ENCODE measurements at regions not wholly inside any gene's neighbourhood (a gene's known extent, or its start where the extent isn't known, plus 50 kb on each side); places are given as distances from the start of the nearest gene placed in this dataset.
"Not testable (repeated sequence)": the region's sequence is repeated elsewhere in the genome, so short reads cannot be mapped to it uniquely, and the experiment has no call there.

- DNase-seq (ENCODE audit: low read depth in 2 of 2): no peak
These were observed 1996.9 kb downstream of the LRRC4C start for GRCh38 chr11:39462506-39462905.

DNA sequence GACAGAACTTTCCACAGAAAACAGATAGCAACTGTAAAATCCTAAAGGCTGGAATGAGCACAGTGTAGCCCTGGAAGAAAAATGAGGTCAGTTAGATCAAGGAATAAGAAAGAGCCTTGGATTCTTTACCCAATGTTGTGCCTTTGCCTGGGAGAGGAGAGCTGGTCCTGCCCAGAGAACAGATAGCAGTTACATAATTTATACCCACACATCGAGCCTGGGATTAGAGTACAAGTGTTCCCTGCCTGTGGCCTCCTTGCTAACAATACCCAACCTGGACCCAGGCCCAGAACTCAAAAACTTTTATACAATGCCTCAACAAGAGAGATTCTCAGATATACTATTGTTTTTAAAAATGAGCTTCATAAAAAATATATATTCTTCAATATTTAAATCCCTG lies 1998.4 kb downstream of the LRRC4C start:
- DNase-seq (ENCODE audit: low read depth in 2 of 2): no peak

GRCh38 chr11:39459606-39460005 lies 1999.8 kb downstream of the LRRC4C start:
- no peak for DNase-seq (ENCODE audit: low read depth in 2 of 2)

DNA sequence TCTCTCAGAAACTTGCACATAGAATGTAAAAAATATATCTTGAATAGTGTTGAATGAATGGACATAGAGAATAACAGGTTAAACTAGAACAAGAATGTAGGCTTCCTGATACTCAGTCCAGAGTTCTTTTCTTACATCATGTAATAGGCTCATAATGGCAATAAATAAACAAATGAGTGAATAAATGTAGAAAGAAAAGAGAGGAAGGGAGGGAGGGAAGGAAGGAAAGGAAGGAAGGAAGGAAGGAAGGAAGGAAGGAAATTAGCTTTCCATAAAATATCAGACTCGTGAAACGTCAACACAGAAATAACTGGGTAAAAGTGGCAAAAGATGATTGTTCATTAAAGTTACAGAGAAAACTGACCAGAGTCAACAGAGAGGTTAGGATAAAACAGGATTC lies 2001.0 kb downstream of the LRRC4C start:
- no peak for DNase-seq (ENCODE audit: low read depth in 2 of 2)

DNA sequence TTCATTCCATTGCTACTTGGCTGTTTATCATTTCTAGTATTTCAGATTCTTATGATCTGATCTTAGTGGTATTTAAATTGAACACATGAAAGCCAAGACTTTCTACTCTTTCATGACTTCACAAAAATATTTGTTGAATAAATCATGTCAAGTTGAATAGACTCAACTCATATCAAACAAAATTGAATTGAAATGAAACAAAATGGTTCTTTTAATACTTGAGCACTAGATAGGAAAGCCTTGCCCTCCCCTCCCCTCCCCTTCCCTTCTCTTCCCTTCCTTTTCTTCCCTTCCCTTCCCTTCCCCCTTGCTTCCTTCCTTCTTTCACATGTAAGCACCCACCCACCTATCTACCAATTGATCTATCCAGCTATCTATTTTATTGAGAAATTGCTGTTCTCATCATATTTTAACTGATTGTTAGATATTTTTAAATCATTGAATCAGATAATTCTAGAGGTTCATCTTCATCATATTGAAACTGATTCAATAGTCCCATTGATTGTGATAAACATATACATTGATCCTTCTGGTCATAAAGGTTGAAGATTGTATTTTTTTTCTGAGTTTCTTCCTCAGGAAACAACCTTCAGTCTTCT lies 2015.9 kb downstream of the LRRC4C start:
- DNase-seq (ENCODE audit: low read depth in 2 of 2): no peak

DNA sequence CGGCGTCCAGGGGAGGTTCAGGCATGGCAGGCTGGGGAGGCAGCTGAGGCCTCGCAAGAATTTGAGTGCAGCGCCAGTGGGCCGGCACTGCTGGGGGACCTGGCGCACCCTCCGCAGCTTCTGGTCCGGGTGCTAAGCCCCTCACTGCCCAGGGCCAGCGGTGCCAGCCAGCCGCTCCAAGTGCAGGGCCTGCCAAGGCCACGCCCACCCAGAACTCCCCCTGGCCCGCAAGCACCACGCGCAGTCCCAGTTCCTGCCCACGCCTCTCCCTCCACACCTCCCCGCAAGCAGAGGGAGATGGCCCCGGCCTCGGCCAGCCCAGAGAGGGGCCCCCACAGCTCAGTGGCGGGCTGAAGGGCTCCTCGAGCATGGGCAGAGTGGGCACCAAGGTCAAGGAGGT lies 2017.3 kb downstream of the LRRC4C start:
- no peak for DNase-seq (ENCODE audit: low read depth in 2 of 2)

DNA sequence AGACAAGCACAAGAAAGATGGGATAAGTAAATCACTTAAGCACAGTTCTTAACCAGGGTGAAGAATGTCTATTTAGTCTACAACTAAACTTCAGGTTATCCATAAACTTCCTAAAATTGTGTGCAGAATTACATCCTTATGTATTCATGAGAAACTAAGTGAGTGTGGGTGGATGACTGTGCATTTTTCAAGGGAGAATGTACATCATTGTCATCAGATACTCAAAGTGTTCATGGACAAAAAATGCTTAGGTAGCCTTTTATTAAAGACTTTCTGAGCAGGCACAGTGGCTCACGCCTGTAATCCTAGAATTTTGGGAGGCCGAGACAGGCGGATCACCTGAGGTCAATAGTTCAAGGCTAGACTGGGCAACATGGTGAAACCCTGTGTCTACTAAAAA lies 2023.8 kb downstream of the LRRC4C start:
- no peak for DNase-seq (ENCODE audit: low read depth in 2 of 2)

DNA sequence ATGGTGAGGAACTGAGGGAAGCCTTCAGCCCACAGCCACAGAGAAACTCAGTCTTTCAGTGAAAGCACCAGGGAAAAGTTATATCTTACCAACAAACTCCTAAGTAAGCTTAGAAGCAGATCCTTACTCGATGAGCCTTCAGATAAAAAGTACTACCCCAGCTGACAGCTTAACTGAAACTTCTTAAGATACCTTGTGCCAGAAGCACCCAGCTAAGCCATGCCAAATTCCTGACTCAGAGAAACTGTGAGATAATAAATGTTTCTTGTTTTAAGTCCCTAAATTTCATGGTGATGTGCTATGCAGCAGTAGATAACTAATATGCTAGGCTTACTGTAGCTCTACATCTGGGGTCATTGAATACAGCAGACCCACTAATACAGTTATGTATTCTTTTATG lies 2025.0 kb downstream of the LRRC4C start:
- no peak for DNase-seq (ENCODE audit: low read depth in 2 of 2)

GRCh38 chr11:39432929-39433328 lies 2026.5 kb downstream of the LRRC4C start:
- DNase-seq (ENCODE audit: low read depth in 2 of 2): no peak

GRCh38 chr11:39425226-39425625 lies 2034.2 kb downstream of the LRRC4C start:
- DNase-seq (ENCODE audit: low read depth in 2 of 2): no peak

DNA sequence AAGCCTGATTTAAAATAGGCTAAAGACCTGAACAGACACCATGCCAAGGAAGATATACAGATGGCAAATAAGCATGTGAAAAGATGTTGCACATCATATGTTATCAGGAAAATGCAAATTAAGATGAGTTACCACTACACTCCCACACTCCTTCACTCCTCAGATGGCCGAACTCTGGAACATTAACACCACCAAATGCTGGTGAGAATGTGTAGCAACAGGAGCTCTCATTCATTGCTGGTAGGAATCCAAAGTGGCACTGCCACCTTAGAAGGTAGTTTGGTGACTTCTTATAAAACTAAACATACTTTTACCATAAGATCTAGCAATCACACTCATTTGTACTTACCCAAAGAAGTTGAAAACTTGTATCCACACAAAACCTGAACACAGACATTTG lies 2047.3 kb downstream of the LRRC4C start:
- no peak for DNase-seq (ENCODE audit: low read depth in 2 of 2)

GRCh38 chr11:39385911-39386310 lies 2073.5 kb downstream of the LRRC4C start:
- no peak for DNase-seq (ENCODE audit: low read depth in 2 of 2)

GRCh38 chr11:39374963-39375698 lies 2084.3 kb downstream of the LRRC4C start:
- no peak for DNase-seq (ENCODE audit: low read depth in 2 of 2)

- DNase-seq (ENCODE audit: low read depth in 2 of 2): no peak
These were observed 2091.9 kb downstream of the LRRC4C start for GRCh38 chr11:39367534-39367933.

- DNase-seq (ENCODE audit: low read depth in 2 of 2): no peak
These were observed 2093.5 kb downstream of the LRRC4C start for GRCh38 chr11:39365809-39366436.

GRCh38 chr11:39363571-39363970 lies 2095.9 kb downstream of the LRRC4C start:
- no peak for DNase-seq (ENCODE audit: low read depth in 2 of 2)

DNA sequence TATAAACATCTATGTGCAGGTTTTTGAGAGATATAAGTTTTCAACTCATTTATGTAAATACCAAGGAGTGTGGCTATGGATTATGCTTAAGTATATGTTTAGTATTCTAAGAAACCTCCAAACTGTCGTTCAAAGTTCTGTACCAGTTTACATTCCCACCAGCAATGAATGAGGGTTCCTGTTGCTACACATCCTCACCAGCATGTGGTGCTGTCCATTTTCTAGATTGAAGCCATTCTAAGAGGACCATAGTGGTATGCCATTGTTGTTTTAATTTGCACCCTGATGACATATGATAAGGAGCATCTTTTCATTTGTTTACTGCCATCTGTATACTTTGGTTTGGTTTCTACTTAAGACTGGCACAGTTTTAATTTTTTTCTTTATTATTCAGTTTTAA lies 2097.9 kb downstream of the LRRC4C start:
- DNase-seq (ENCODE audit: low read depth in 2 of 2): no peak

DNA sequence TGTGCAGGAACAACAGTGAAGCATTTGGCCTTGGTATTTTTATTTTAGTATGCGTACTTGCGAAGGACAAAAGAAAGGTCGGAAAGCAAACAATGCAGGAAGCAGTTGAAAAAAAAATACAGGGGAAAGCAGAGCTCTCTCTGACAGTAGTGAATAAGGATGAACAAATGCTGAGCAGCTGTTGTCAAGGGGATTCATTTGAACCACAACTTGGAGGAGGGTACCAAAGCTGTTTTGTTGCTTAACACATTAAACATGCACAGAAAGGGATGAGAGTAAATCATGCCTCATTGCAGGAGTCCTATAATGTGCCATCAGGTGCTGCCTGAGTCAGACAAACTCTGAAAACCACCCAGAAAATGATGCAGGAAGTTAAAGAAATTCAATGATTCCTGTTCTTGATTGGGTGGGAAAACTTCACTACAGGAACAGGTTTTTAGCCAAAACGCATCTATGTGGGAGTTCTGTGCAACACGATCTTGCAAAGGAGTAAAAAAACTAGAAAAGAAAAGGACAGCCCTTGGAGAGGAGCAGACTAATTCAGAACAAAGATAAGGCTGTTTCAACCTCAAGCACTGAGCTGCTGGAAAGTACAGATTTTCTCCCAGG lies 2113.5 kb downstream of the LRRC4C start:
- no peak for DNase-seq (ENCODE audit: low read depth in 2 of 2)

GRCh38 chr11:39341461-39341860 lies 2118.0 kb downstream of the LRRC4C start:
- DNase-seq (ENCODE audit: low read depth in 2 of 2): no peak

GRCh38 chr11:39333006-39333405 lies 2126.4 kb downstream of the LRRC4C start:
- not testable (repeated sequence) for DNase-seq (ENCODE audit: low read depth in 2 of 2)

DNA sequence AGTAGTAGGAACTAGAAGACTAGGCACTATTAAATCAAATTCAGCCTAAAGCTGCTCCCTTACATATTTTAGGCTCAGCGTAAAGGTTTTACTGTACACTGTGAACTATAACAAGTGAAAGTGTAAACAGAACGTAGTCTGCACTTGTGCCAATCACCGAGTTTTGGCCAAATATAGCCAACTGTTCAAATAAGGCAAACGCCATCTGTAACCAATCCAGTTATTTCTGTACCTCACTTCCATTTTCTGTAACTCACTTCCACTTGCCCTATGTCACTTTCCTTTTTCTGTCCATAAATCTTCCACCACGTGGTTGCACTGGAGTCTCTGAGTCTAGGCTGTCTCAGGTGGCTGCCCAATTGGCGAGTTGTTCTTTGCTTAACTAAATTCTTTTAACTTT lies 2132.2 kb downstream of the LRRC4C start:
- no peak for DNase-seq (ENCODE audit: low read depth in 2 of 2)

DNA sequence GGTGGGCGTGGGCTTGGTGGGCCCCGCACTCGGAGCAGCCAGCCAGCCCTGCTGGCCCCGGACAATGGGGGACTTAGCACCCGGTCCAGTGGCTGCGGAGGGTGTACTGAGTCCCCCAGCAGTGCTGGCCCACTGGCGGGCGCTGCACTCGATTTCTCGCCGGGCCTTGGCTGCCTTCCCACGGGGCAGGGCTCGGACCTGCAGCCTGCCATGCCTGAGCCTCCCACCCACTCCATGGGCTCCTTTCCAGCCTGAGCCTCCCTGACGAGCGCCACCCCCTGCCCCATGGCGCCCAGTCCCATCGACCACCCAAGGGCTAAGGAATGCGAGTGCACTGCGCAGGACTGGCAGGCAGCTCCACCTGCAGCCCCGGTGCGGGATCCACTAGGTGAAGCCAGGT lies 2147.6 kb downstream of the LRRC4C start:
- DNase-seq (ENCODE audit: low read depth in 2 of 2): not testable (repeated sequence)

DNA sequence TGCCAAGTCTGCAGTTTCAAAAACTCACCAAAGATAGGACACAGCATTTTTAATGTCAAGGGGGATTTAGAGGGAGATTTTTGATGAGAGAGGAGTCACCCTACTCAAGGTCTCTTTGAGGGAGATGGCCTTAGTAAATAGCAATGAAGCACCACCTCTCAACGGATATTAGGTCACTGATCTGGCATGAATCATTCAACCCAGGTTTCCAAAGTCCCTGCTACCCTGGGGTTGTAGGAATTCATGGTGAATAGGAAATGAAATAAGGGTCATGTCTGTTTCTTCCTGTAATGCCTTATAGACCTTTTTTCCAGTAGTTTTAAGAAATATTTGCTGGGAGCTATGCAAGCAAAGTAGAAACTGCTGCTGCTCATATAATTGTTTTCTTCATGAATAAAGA lies 2154.9 kb downstream of the LRRC4C start:
- no peak for DNase-seq (ENCODE audit: low read depth in 2 of 2)
